ENCODE measurements at regions not wholly inside any gene's neighbourhood (a gene's known extent, or its start where the extent isn't known, plus 50 kb on each side); places are given as distances from the start of the nearest gene placed in this dataset.
"Not testable (repeated sequence)": the region's sequence is repeated elsewhere in the genome, so short reads cannot be mapped to it uniquely, and the experiment has no call there.

DNA sequence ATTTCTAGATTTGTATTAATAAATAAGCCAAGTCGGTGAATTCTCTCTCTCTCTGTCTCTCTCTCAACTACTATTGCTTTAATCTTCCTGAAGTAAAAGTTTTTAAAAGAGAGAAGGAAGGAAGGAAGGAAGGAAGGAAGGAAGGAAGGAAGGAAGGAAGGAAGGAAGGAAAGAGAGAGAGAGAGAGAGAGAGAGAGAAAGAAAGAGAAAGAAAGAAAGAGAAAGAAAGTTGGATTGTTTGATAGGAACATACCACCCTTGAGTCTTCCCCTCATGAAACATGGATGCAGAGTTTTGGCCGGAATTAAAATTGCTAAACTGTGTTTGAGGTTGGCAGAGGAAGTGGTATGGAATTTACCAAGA lies 159.9 kb upstream of the NR2F2 start:
- DNase-seq (ENCODE audit: low read depth) = not testable (repeated sequence)

GRCh38 chr15:96170979-96171739 lies 159.3 kb upstream of the NR2F2 start:
- DNase-seq (ENCODE audit: low read depth) = no peak

- no peak for DNase-seq (ENCODE audit: low read depth)
Observed at GRCh38 chr15:96171853-96172296, 158.6 kb upstream of the NR2F2 start.

DNA sequence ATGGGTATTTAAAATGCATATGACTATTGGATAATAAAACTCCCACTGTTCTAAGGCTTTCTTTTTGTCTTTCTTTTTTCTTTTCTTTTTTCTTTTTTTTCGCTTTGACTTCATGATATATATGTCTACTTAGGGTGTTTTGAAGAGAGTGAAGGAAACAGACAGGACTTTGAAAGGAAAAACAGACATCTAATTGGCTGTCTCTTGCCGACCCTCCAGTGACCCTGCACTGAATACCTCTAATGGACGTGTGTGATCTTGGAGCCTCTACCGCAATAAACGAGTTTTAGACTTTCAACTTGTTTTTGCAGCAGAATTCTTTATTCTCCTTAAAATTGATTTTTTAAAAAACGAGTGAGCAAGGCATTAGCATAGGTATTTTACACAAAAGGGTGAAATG lies 158.1 kb upstream of the NR2F2 start:
- DNase-seq (ENCODE audit: low read depth) = no peak

- DNase-seq (ENCODE audit: low read depth) = no peak
Observed at GRCh38 chr15:96176831-96177230, 153.7 kb upstream of the NR2F2 start.

GRCh38 chr15:96177279-96177678 lies 153.2 kb upstream of the NR2F2 start:
- DNase-seq (ENCODE audit: low read depth) = no peak

DNA sequence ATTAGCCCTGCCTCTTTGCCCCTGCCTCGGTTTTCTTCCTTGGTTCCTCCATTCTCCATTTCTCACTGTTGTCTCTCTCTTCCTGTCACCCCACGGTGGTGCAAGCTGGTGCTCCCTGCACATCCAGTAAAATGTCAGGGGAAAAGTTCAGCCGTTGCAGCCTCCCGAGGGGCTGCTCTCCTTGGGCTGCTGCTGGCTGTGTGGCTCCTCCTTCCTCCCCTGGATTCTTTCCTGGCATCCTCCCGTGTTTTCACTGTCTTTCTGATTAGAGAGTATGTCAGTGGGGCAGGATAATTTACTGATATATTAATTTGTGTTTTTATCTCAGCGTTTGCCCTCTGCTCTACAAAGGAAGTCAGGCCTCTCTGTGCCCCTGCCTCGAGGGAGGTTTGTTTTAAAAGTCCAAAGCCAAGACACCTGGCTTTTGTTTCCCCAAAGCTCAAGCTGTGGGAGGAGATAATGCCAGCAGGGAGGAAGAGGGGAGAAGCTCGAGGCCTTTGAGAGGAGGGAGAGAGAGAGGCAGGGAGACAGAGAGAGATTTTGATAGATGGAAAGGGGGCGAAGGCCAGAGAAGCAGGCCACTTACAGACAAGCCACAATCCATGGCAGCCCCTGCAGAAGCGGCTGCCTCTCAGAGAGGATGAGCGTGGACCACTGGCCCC lies 150.3 kb upstream of the NR2F2 start:
- no peak for DNase-seq (ENCODE audit: low read depth)

- DNase-seq (ENCODE audit: low read depth) = no peak
Observed at GRCh38 chr15:96181217-96181616, 149.3 kb upstream of the NR2F2 start.

DNA sequence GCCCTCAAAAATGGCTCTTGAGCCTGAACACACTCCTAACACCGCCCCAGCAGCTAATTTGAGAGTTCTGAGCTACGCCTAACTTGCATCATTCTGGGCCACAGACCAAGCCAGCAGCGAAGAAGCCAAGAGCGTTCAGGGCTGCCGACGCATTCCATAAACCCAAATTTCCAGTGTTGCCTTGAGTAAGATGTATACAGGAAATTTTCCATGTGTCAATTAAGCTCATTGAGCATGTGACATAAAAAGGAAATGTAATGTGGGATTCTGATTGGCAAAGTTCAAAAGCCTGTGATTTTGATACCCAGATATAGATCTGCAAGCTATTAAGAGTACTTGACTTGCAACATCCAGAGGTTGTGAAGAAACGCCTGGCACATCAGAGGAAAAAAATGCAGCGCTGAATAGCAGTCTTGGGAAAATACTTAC lies 148.6 kb upstream of the NR2F2 start:
- no peak for DNase-seq (ENCODE audit: low read depth)

- no peak for DNase-seq (ENCODE audit: low read depth)
Observed at GRCh38 chr15:96182736-96183513, 147.6 kb upstream of the NR2F2 start.

DNA sequence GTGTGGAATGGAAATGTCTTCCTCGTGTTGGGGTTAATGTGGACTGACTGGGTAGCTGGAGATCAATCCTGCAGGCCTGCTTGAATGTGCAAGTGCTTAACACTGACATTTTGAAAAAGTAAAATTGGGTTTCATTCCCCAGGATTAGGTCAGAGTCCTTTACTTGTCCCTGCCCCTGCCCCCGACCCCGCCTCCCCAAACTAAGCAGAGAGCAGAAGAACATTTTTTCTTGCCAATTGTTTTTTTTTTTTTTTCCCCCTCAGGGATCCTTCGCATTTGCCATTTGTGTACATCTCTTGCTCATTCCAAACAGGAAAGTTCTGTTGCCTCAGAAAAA lies 147.0 kb upstream of the NR2F2 start:
- DNase-seq (ENCODE audit: low read depth) = no peak

DNA sequence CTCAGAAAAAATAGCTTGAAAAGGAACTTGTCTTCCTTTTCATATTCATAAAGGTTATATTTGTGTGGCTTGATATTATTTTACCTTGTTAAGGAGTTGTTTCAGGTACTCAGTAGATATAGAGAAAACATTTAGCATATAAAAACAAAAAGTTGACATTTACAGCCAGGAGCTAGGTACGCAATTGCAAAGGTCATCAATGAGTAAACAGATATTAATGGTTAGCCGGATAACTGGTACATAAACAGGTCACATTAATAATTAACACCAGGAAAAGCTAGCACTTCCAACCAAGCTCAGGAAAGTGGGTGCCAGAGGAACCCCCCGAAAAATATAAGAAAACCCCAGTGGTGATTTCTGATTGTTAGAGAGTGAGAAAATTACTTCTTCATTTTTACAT lies 146.6 kb upstream of the NR2F2 start:
- DNase-seq (ENCODE audit: low read depth) = no peak

GRCh38 chr15:96184297-96184696 lies 146.2 kb upstream of the NR2F2 start:
- no peak for DNase-seq (ENCODE audit: low read depth)

DNA sequence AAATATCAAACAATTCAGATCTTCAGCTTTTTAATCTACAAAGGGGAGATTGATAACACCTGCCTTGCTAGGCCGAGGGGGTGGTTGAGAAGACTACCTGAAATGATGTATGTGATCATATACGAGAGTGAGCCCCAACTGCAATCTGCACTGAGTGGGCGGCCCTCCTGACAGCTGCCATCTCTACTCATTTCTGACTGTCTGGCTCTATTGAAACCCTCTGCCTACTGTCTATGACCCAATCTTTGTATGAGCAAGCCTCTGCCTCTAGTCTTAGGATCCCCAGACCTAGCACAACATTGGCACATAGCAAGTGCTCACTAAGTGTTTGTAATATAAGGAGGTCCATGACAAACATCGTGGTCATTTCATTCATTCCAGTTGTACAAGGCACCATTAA lies 144.4 kb upstream of the NR2F2 start:
- no peak for DNase-seq (ENCODE audit: low read depth)

- no peak for DNase-seq (ENCODE audit: low read depth)
Observed at GRCh38 chr15:96187341-96188305, 142.9 kb upstream of the NR2F2 start.

- no peak for DNase-seq (ENCODE audit: low read depth)
Observed at GRCh38 chr15:96197721-96198120, 132.8 kb upstream of the NR2F2 start.

- DNase-seq (ENCODE audit: low read depth) = no peak
Observed at GRCh38 chr15:96199111-96199510, 131.4 kb upstream of the NR2F2 start.

- no peak for DNase-seq (ENCODE audit: low read depth)
Observed at GRCh38 chr15:96200357-96200967, 130.0 kb upstream of the NR2F2 start.

- DNase-seq (ENCODE audit: low read depth) = no peak
Observed at GRCh38 chr15:96201696-96202095, 128.8 kb upstream of the NR2F2 start.

- DNase-seq (ENCODE audit: low read depth) = not testable (repeated sequence)
Observed at GRCh38 chr15:96205588-96205987, 124.9 kb upstream of the NR2F2 start.

- no peak for DNase-seq (ENCODE audit: low read depth)
Observed at GRCh38 chr15:96207377-96208006, 123.0 kb upstream of the NR2F2 start.

Data from T follicular helper cell (primary cell).